ENCODE measurements at regions not wholly inside any gene's neighbourhood (a gene's known extent, or its start where the extent isn't known, plus 50 kb on each side); places are given as distances from the start of the nearest gene placed in this dataset.

- H3K79me2 ChIP-seq (replicated peaks; ENCODE audit: insufficient read depth, low read length): no peaks in the 10 kb centered on the region
- no peaks in the 10 kb centered on the region for H3K36me3 ChIP-seq (ENCODE audit: insufficient read depth, low read length)
- H4K20me1 ChIP-seq (ENCODE audit: insufficient read depth): no peaks in the 10 kb centered on the region
- no peak overlapping the region for H2AFZ ChIP-seq (ENCODE audit: low read depth, low read length)
- no peak overlapping the region for H3K4me3 ChIP-seq (ENCODE audit: low read length)
- no peaks in the 10 kb centered on the region for H3K9me2 ChIP-seq (ENCODE audit: insufficient read depth, low read length)
- no peak overlapping the region for H3K9ac ChIP-seq (ENCODE audit: low read length)
- H3K27me3 ChIP-seq (ENCODE audit: insufficient read depth, low read depth, low read length): no peaks in the 10 kb centered on the region
- H3F3A ChIP-seq (ENCODE audit: insufficient read depth, low read length, poor library complexity, severe bottlenecking): no peaks in the 10 kb centered on the region
- no peak overlapping the region for H3K27ac ChIP-seq (ENCODE audit: low read length)
- TF ChIP-seq SMC3 (conservative IDR thresholded peaks at IDR 0.05; ENCODE audit: poor library complexity) (no peak), EZH2 (IDR thresholded peaks at IDR 0.05; ENCODE audit: borderline replicate concordance, insufficient read depth, low read length, poor library complexity, severe bottlenecking) (no peak), TAF1 (IDR thresholded peaks at IDR 0.05; ENCODE audit: low read depth) (no peak), MXI1 (conservative IDR thresholded peaks at IDR 0.05; ENCODE audit: poor library complexity, severe bottlenecking) (no peak)
- H3K4me2 ChIP-seq (ENCODE audit: low read length): no peak overlapping the region
- no peaks in the 10 kb centered on the region for H3K9me3 ChIP-seq (ENCODE audit: low read length)
Measured at GRCh38 chr11:133782116-133782725, 63.1 kb downstream of the SPATA19 start.

DNA sequence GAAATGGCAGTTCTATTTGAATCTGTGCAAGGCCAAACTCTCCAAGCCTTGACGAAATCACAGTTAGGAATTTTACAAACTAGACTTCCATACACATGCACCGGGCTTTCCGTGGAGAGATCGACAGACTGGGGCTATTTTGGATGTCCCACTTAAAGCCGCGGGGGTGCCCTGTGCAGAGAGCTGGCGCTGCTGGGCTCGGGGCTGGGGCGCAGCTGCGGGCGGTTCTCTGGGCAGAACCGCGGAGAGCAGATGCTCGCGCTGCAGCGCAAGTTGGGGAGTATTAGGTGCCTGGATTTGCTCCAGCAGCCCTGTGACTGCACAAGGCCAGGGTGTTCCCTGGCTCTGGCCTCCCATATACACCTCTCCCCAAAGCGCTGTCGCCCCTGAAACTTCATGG, 67.2 kb downstream of the SPATA19 start:
- Histone ChIP-seq H3K4me2 (ENCODE audit: low read length) (no peak overlapping the region), H3K9me3 (ENCODE audit: low read length) (no peaks in the 10 kb centered on the region), H3K27me3 (ENCODE audit: insufficient read depth, low read depth, low read length) (no peaks in the 10 kb centered on the region), H2AFZ (ENCODE audit: low read depth, low read length) (no peak overlapping the region), H3F3A (ENCODE audit: insufficient read depth, low read length, poor library complexity, severe bottlenecking) (no peaks in the 10 kb centered on the region), H3K9me2 (ENCODE audit: insufficient read depth, low read length) (no peaks in the 10 kb centered on the region), H3K9ac (ENCODE audit: low read length) (no peak overlapping the region), H4K20me1 (ENCODE audit: insufficient read depth) (no peaks in the 10 kb centered on the region), H3K36me3 (ENCODE audit: insufficient read depth, low read length) (no peaks in the 10 kb centered on the region), H3K79me2 (replicated peaks; ENCODE audit: insufficient read depth, low read length) (no peaks in the 10 kb centered on the region), H3K4me3 (ENCODE audit: low read length) (no peak overlapping the region), H3K27ac (ENCODE audit: low read length) (no peak overlapping the region)
- TF ChIP-seq RAD21 (conservative IDR thresholded peaks at IDR 0.05): no peak
- TF ChIP-seq TAF1 (IDR thresholded peaks at IDR 0.05; ENCODE audit: low read depth): no peak
- no peak for TF ChIP-seq CTCF (IDR thresholded peaks at IDR 0.05; ENCODE audit: poor library complexity, severe bottlenecking)
- no peak for TF ChIP-seq REST (IDR thresholded peaks at IDR 0.05; ENCODE audit: borderline replicate concordance)
- TF ChIP-seq EP300 (conservative IDR thresholded peaks at IDR 0.05; ENCODE audit: poor library complexity, severe bottlenecking): no peak
- TF ChIP-seq EZH2 (IDR thresholded peaks at IDR 0.05; ENCODE audit: borderline replicate concordance, insufficient read depth, low read length, poor library complexity, severe bottlenecking): no peak

Data from neural cell (in vitro differentiated cells).